H9 (cell line): ENCODE measurements at regions not wholly inside any gene's neighbourhood (a gene's known extent, or its start where the extent isn't known, plus 50 kb on each side); places are given as distances from the start of the nearest gene placed in this dataset.

ENCODE experiments used
- DNase-seq: peaks from one replicate; pipeline ENCODE4 v3.0.0-alpha.2; 2017
- H2AFZ ChIP-seq: one replicate; pipeline ENCODE4 v1.6.1; 2013; ENCODE audit warnings: mild to moderate bottlenecking, low read length, control low read depth, moderate library complexity
- H2AK5ac ChIP-seq: 2 replicates; pipeline ENCODE4 v1.6.1; 2013; ENCODE audit warnings: low read length, control low read depth, mixed read lengths; ENCODE audit not compliant: insufficient read length
- H2BK120ac ChIP-seq: one replicate; pipeline ENCODE4 v1.6.1; 2013; ENCODE audit warnings: low read depth, mild to moderate bottlenecking, low read length, control low read depth, inconsistent platforms; ENCODE audit not compliant: poor library complexity, severe bottlenecking
- H2BK12ac ChIP-seq: 2 replicates; pipeline ENCODE4 v1.6.1; 2013; ENCODE audit warnings: low read length, control low read depth, mixed read lengths, low read depth; ENCODE audit not compliant: insufficient read length
- H2BK15ac ChIP-seq: 2 replicates; pipeline ENCODE4 v1.6.1; 2013; ENCODE audit warnings: low read depth, low read length, control low read depth
- H2BK20ac ChIP-seq: one replicate; pipeline ENCODE4 v1.6.1; 2013; ENCODE audit warnings: low read depth, mild to moderate bottlenecking, low read length, control low read depth, inconsistent platforms; ENCODE audit not compliant: poor library complexity, severe bottlenecking
- H2BK5ac ChIP-seq: 2 replicates; pipeline ENCODE4 v1.6.1; 2013; ENCODE audit warnings: low read length, control low read depth, mixed read lengths; ENCODE audit not compliant: insufficient read length
- H3K14ac ChIP-seq: 2 replicates; pipeline ENCODE4 v1.6.1; 2013; ENCODE audit warnings: low read length, control low read depth; ENCODE audit not compliant: insufficient read depth
- H3K18ac ChIP-seq: 2 replicates; pipeline ENCODE4 v1.6.1; 2013; ENCODE audit warnings: low read depth, mild to moderate bottlenecking, mixed read lengths, low read length, control low read depth; ENCODE audit not compliant: insufficient read length
- H3K23ac ChIP-seq: 2 replicates; pipeline ENCODE4 v1.6.1; 2013; ENCODE audit warnings: low read length, control low read depth, mixed read lengths, low read depth; ENCODE audit not compliant: insufficient read length
- H3K23me2 ChIP-seq: 2 replicates; pipeline ENCODE4 v1.6.1; 2013; ENCODE audit warnings: low read depth, mild to moderate bottlenecking, mixed read lengths, low read length, control low read depth; ENCODE audit not compliant: insufficient read length, poor library complexity, severe bottlenecking
- H3K27ac ChIP-seq: 2 replicates; pipeline ENCODE4 v1.5.1; 2013; ENCODE audit warnings: low read length, control low read depth, mixed read lengths, low read depth; ENCODE audit not compliant: insufficient read length
- H3K27me3 ChIP-seq: 2 replicates; pipeline ENCODE4 v1.6.1; 2013; ENCODE audit warnings: low read length, control low read depth, inconsistent platforms; ENCODE audit not compliant: insufficient read depth
- H3K4ac ChIP-seq: 2 replicates; pipeline ENCODE4 v1.6.1; 2013; ENCODE audit warnings: low read depth, mild to moderate bottlenecking, control low read depth, inconsistent platforms, low read length, moderate library complexity
- H3K4me1 ChIP-seq: 2 replicates; pipeline ENCODE4 v1.6.1; 2013; ENCODE audit warnings: low read length, control low read depth, inconsistent platforms; ENCODE audit not compliant: insufficient read depth
- H3K4me2 ChIP-seq: 2 replicates; pipeline ENCODE4 v1.6.1; 2013; ENCODE audit warnings: low read length, control low read depth, mixed read lengths; ENCODE audit not compliant: insufficient read length, insufficient read depth
- H3K56ac ChIP-seq: 2 replicates; pipeline ENCODE4 v1.6.1; 2013; ENCODE audit warnings: low read depth, mild to moderate bottlenecking, mixed read lengths, low read length, control low read depth; ENCODE audit not compliant: insufficient read length
- H3K79me1 ChIP-seq: 2 replicates; pipeline ENCODE4 v1.6.1; 2013; ENCODE audit warnings: low read depth, mild to moderate bottlenecking, moderate library complexity, low read length, control low read depth, inconsistent platforms; ENCODE audit not compliant: insufficient read depth, poor library complexity, severe bottlenecking
- H3K79me2 ChIP-seq: 2 replicates; pipeline ENCODE4 v1.6.1; 2013; ENCODE audit warnings: low read length, control low read depth, inconsistent platforms; ENCODE audit not compliant: insufficient read depth
- H3K9ac ChIP-seq: 2 replicates; pipeline ENCODE4 v1.6.1; 2013; ENCODE audit warnings: low read length, control low read depth, mixed read lengths; ENCODE audit not compliant: insufficient read length; ENCODE audit errors: extremely low read depth
- H3K9me3 ChIP-seq: one replicate; pipeline ENCODE4 v1.6.1; 2013; ENCODE audit warnings: low read depth, low read length, inconsistent platforms; ENCODE audit not compliant: control insufficient read depth
- H3T11ph ChIP-seq: one replicate; pipeline ENCODE4 v1.6.1; 2013; ENCODE audit warnings: mild to moderate bottlenecking, low read length, control low read depth, inconsistent platforms
- H4K20me1 ChIP-seq: one replicate; pipeline ENCODE4 v1.6.1; 2013; ENCODE audit not compliant: control insufficient read depth, insufficient read length, insufficient read depth
- H4K5ac ChIP-seq: 2 replicates; pipeline ENCODE4 v1.6.1; 2013; ENCODE audit warnings: low read depth, mild to moderate bottlenecking, mixed read lengths, low read length, control low read depth; ENCODE audit not compliant: insufficient read length
- H4K8ac ChIP-seq: replicated peaks from 2 replicates; pipeline ENCODE4 v1.6.1; 2013; ENCODE audit warnings: low read length, control low read depth, mixed read lengths, low read depth; ENCODE audit not compliant: insufficient read length
- H4K91ac ChIP-seq: 2 replicates; pipeline ENCODE4 v1.6.1; 2013; ENCODE audit warnings: low read depth, mild to moderate bottlenecking, moderate library complexity, mixed read lengths, low read length, control low read depth; ENCODE audit not compliant: insufficient read length
- H3K27ac Mint-ChIP-seq, 3 experiments: 2 replicates in 2 of 3; 3 replicates in 1 of 3; pipeline ENCODE4 v1.8.0; 2020 to 2021; ENCODE audit warnings: mixed read lengths in 3 of 3, mild to moderate bottlenecking in 1 of 3, moderate library complexity in 1 of 3
- H3K27me3 Mint-ChIP-seq: 2 replicates; pipeline ENCODE4 v1.8.0; 2021; ENCODE audit warnings: low read depth, mild to moderate bottlenecking, moderate library complexity, mixed read lengths
- H3K36me3 Mint-ChIP-seq, 3 experiments: 2 replicates in 2 of 3; 3 replicates in 1 of 3; pipeline ENCODE4 v1.8.0; 2020 to 2021; ENCODE audit warnings: low read depth in 3 of 3, mixed read lengths in 3 of 3; ENCODE audit not compliant: insufficient read depth in 1 of 3
- H3K4me1 Mint-ChIP-seq, 2 experiments: 2 replicates each; pipeline ENCODE4 v1.8.0; 2020; ENCODE audit warnings: mixed read lengths in 2 of 2
- H3K4me3 Mint-ChIP-seq, 2 experiments: 2 replicates in 1 of 2; 3 replicates in 1 of 2; pipeline ENCODE4 v1.8.0; 2020 to 2021; ENCODE audit warnings: mild to moderate bottlenecking in 2 of 2, mixed read lengths in 2 of 2, moderate library complexity in 1 of 2
- H3K9me3 Mint-ChIP-seq, 2 experiments: 2 replicates in 1 of 2; 3 replicates in 1 of 2; pipeline ENCODE4 v1.8.0; 2020; ENCODE audit warnings: mild to moderate bottlenecking in 2 of 2, mixed read lengths in 2 of 2, moderate library complexity in 1 of 2
- TF ChIP-seq, protein P1 (sequence below): fragments of 200-600 bp; sonication (generic); conservative IDR thresholded peaks from 3 replicates; pipeline ENCODE4 v1.8.0; 2021; ENCODE audit warnings: antibody characterized with exemption, mild to moderate bottlenecking

DNA sequence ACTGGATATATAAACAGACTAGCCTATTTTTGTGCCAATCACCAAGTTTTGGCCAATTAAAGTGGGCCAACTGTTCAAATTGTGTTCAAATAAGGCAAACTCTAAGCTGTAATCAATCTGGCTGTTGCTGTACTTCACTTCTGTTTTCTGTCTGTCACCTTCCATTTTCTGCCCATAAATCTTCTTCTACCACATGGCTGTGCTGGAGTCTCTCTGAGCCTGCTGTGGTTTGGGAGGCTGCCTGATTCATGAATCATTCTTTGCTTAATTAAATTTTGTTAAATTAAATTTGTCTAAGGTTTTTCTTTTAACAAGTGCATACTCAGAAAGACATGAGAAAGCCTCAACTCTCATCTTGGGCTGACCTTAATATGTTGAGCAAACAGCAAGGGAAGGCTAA, 172.6 kb upstream of the VIPR2 start:
- no peak for DNase-seq
- Mint-ChIP-seq H3K27me3 (no peaks in the 10 kb centered on the region), H3K4me3 (no peak overlapping the region), H3K9me3 (peaks cover 11 to 76% of the 10 kb centered on the region in 2 experiments; a peak in 4 of 5 replicates), H3K27ac (no peak overlapping the region), H3K36me3 (peaks cover 3 to 11% (median 4%) of the 10 kb centered on the region in 3 experiments; a peak in 3 of 7 replicates), H3K4me1 (no peaks in the 10 kb centered on the region)
- Histone ChIP-seq H3K4ac (no peak overlapping the region), H2BK15ac (no peak overlapping the region), H2BK5ac (no peak overlapping the region), H3K4me1 (no peaks in the 10 kb centered on the region), H3K18ac (no peak overlapping the region), H4K20me1 (no peaks in the 10 kb centered on the region), H3K79me1 (no peaks in the 10 kb centered on the region), H2AK5ac (no peak overlapping the region), H3K14ac (no peak overlapping the region), H3T11ph (no peak overlapping the region), H3K56ac (no peak overlapping the region), H3K79me2 (no peaks in the 10 kb centered on the region), H2BK12ac (no peak overlapping the region), H3K4me2 (no peak overlapping the region), H2BK20ac (no peak overlapping the region), H3K27ac (no peak overlapping the region), H2AFZ (no peak overlapping the region), H2BK120ac (no peak overlapping the region), H3K23me2 (no peaks in the 10 kb centered on the region), H3K9ac (no peak overlapping the region), H3K23ac (no peak overlapping the region), H3K27me3 (no peaks in the 10 kb centered on the region), H4K5ac (no peak overlapping the region), H4K8ac (no peak overlapping the region), H3K9me3 (no peaks in the 10 kb centered on the region), H4K91ac (no peak overlapping the region)
- TF ChIP-seq, protein P1, sequence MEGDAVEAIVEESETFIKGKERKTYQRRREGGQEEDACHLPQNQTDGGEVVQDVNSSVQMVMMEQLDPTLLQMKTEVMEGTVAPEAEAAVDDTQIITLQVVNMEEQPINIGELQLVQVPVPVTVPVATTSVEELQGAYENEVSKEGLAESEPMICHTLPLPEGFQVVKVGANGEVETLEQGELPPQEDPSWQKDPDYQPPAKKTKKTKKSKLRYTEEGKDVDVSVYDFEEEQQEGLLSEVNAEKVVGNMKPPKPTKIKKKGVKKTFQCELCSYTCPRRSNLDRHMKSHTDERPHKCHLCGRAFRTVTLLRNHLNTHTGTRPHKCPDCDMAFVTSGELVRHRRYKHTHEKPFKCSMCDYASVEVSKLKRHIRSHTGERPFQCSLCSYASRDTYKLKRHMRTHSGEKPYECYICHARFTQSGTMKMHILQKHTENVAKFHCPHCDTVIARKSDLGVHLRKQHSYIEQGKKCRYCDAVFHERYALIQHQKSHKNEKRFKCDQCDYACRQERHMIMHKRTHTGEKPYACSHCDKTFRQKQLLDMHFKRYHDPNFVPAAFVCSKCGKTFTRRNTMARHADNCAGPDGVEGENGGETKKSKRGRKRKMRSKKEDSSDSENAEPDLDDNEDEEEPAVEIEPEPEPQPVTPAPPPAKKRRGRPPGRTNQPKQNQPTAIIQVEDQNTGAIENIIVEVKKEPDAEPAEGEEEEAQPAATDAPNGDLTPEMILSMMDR: no peak
